Endothelial cell (in vitro differentiated cells): ENCODE measurements at regions not wholly inside any gene's neighbourhood (a gene's known extent, or its start where the extent isn't known, plus 50 kb on each side); places are given as distances from the start of the nearest gene placed in this dataset.

Experiments used
- DNase-seq: peaks from one replicate; pipeline ENCODE4 v3.0.0; 2021; ENCODE audit warnings: low spot score
- H3K27ac Mint-ChIP-seq: one replicate; pipeline ENCODE4 v1.8.0; 2021; ENCODE audit warnings: mixed read lengths, inconsistent platforms; ENCODE audit not compliant: unreplicated experiment
- H3K27me3 Mint-ChIP-seq: one replicate; pipeline ENCODE4 v1.8.0; 2021; ENCODE audit warnings: mild to moderate bottlenecking, moderate library complexity, mixed read lengths, inconsistent platforms; ENCODE audit not compliant: unreplicated experiment
- H3K36me3 Mint-ChIP-seq: one replicate; pipeline ENCODE4 v1.8.0; 2021; ENCODE audit warnings: mild to moderate bottlenecking, low read depth, mixed read lengths, inconsistent platforms; ENCODE audit not compliant: unreplicated experiment
- H3K4me1 Mint-ChIP-seq: one replicate; pipeline ENCODE4 v1.8.0; 2021; ENCODE audit warnings: mild to moderate bottlenecking, mixed read lengths, inconsistent platforms; ENCODE audit not compliant: unreplicated experiment
- H3K4me3 Mint-ChIP-seq: one replicate; pipeline ENCODE4 v1.8.0; 2021; ENCODE audit warnings: mild to moderate bottlenecking, mixed read lengths, inconsistent platforms; ENCODE audit not compliant: unreplicated experiment
- H3K9me3 Mint-ChIP-seq: one replicate; pipeline ENCODE4 v1.8.0; 2021; ENCODE audit warnings: mixed read lengths, inconsistent platforms; ENCODE audit not compliant: unreplicated experiment
- TF ChIP-seq, protein P1 (sequence below): fragments of 200-600 bp; sonication (generic); IDR thresholded peaks from one replicate; pipeline ENCODE4 v1.5.0; 2021; ENCODE audit warnings: antibody characterized with exemption; ENCODE audit not compliant: unreplicated experiment

DNA sequence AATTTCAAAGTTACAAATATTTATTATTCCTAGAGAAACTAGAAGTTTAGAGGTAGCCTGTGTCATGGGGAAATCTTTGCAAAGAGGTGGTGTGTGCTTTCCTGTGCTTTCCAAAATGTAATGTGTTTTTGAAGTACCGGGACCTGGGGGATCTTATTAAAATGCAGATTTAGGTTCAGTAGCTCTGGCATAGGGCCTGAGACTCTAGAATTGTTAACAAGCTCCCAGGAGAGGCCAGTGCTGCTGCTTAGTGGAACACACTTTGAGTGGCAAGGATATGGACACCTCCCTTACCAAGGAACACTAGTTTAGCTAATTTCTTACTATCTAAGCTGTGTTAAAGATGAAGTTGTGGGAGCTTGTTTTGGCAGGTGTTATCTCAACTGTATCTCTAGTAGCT, 428.9 kb downstream of the VGLL3 start:
- Mint-ChIP-seq H3K36me3 (no peaks in the 10 kb centered on the region), H3K9me3 (peaks cover 3% of the 10 kb centered on the region), H3K27ac (no peak overlapping the region), H3K4me3 (no peak overlapping the region), H3K4me1 (peaks cover 3% of the 10 kb centered on the region), H3K27me3 (peaks cover 2% of the 10 kb centered on the region)
- DNase-seq = no peak
- TF ChIP-seq, protein P1, sequence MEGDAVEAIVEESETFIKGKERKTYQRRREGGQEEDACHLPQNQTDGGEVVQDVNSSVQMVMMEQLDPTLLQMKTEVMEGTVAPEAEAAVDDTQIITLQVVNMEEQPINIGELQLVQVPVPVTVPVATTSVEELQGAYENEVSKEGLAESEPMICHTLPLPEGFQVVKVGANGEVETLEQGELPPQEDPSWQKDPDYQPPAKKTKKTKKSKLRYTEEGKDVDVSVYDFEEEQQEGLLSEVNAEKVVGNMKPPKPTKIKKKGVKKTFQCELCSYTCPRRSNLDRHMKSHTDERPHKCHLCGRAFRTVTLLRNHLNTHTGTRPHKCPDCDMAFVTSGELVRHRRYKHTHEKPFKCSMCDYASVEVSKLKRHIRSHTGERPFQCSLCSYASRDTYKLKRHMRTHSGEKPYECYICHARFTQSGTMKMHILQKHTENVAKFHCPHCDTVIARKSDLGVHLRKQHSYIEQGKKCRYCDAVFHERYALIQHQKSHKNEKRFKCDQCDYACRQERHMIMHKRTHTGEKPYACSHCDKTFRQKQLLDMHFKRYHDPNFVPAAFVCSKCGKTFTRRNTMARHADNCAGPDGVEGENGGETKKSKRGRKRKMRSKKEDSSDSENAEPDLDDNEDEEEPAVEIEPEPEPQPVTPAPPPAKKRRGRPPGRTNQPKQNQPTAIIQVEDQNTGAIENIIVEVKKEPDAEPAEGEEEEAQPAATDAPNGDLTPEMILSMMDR = no peak

DNA sequence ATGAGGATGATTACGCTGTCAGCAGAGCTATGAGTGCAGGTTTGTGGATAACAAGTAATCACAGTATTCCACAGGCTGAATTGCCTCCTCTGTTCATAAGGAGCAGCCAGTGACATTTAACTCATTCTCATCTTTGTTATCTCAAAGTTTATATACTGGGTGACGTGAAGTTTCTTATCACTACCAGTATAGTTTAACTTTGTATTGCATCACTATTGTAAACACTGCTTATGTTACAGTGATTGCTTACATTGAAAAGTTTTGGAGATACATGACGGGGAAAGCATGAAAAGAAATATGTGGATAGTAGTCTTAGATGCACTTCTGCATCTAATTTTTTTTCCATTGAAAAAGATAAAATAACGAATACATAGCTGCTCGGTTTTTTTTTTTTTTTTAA, 429.7 kb downstream of the VGLL3 start:
- Mint-ChIP-seq H3K27me3 (peaks cover 2% of the 10 kb centered on the region), H3K4me3 (no peak overlapping the region), H3K9me3 (peaks cover 3% of the 10 kb centered on the region), H3K36me3 (no peaks in the 10 kb centered on the region), H3K4me1 (peaks cover 3% of the 10 kb centered on the region), H3K27ac (no peak overlapping the region)
- no peak for DNase-seq
- TF ChIP-seq, protein P1 = no peak

DNA sequence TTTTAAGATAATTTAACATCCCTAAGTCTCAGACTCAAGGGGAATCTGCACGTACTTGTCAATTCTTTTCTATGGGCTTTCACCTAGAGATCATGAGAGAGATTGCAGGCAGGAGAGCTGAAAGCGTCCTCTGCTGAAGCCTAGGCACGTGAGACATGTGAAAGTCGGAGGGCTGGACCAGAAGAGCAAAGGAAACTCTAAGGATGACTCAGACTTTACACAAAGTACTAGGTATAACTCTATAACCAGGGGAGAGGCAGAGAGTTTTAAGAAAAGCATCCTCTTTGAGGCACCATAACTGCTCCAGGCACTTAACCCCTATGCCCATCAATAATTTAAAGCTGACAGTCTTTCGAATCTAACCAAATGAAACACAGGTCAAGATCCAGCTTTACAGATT, 436.6 kb downstream of the VGLL3 start:
- Mint-ChIP-seq H3K4me1 (no peaks in the 10 kb centered on the region), H3K27me3 (no peaks in the 10 kb centered on the region), H3K9me3 (no peaks in the 10 kb centered on the region), H3K4me3 (no peak overlapping the region), H3K27ac (no peak overlapping the region), H3K36me3 (no peaks in the 10 kb centered on the region)
- TF ChIP-seq, protein P1 = no peak
- no peak for DNase-seq

DNA sequence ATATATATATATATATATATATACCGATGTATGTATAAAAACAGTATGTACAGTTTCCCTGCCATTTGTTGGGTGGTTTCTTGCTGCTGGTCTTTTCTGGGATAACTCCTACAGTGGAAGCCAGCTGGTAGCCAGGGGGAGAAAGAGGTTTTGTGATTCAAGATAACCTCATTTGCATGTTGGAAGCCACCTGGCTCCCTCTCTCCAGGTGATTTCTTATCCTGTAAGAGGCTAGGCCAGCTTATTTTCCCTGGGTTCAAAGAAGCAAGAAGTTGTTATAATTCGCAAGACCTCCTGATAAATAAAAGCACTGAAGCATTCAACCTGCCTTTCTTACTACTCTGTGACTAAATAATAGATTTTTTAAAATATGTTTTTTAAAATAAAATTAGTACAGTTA, 443.3 kb downstream of the VGLL3 start:
- no peaks in the 10 kb centered on the region for H3K36me3 Mint-ChIP-seq
- no peaks in the 10 kb centered on the region for H3K9me3 Mint-ChIP-seq
- no peak overlapping the region for H3K27ac Mint-ChIP-seq
- H3K4me3 Mint-ChIP-seq = no peak overlapping the region
- H3K4me1 Mint-ChIP-seq = no peaks in the 10 kb centered on the region
- TF ChIP-seq, protein P1 = no peak
- no peak for DNase-seq
- no peaks in the 10 kb centered on the region for H3K27me3 Mint-ChIP-seq

DNA sequence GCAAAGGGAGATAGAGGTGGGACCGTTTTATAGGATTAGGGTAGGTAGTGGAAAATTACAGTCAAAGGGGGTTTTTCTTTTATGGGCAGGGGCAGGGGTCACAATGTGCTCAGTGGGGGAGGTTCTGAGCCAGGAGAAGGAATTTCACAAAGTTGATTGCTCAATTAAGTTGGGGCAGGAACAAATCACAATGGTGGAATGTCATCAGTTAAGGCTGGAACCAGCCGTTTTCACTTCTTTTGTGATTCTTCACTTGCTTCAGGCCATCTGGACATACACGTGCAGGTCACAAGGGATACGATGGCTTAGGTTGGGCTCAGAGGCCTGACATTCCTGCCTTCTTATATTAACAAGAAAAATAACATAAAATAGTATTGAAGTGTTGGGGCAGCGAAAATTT, 453.8 kb downstream of the VGLL3 start:
- TF ChIP-seq, protein P1 = no peak
- DNase-seq = no peak
- Mint-ChIP-seq H3K9me3 (peaks cover under 1% of the 10 kb centered on the region), H3K27me3 (peaks cover 2% of the 10 kb centered on the region), H3K36me3 (peaks cover 4% of the 10 kb centered on the region), H3K4me1 (no peaks in the 10 kb centered on the region), H3K4me3 (no peak overlapping the region), H3K27ac (no peak overlapping the region)
